ENCODE measurements at regions not wholly inside any gene's neighbourhood (a gene's known extent, or its start where the extent isn't known, plus 50 kb on each side); places are given as distances from the start of the nearest gene placed in this dataset.
A peak's percentile ranks its signal among the peaks of the same experiment; 100 is the strongest.

DNA sequence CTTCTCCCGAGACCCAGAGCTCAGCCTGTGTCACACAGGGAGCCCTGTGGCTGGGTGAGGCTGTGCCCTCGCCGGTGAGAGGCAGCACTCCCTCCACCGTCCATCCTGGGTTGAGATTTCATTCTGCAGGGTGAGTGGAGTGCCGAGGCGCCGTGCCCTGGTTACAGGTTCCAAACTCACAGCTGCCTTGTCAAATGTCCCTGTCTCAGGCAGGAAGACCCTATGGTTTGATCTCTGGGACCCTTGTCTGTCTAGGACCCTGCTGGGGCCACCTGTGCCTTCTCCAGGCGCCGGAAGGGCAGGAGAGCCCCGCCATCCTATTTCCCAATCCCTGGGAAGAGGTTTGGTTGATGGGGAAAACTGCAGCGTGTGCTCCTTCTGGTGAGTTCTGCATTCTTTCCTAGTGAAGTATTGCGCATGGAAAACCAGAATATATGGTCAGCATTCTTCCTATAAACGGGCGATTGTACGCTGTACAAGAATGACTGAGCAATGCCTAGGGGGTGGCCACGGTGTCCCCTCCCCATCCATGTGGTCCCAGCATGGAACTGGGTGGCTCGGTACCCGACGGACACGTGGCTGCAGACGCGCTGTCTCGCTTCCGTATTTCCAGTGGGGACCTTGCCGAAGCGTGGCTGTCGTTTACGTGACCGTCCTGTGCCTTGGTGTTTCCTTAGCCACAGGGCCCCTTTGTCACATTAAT is 95.9 kb upstream of the COL5A1 start:
- no peak overlapping the region for H2AFZ ChIP-seq (ENCODE audit: low read length)
- H3K14ac ChIP-seq (ENCODE audit: insufficient read length), result no peak overlapping the region
- no peak overlapping the region for H2AK5ac ChIP-seq (ENCODE audit: low read depth, low read length)
- no peaks in the 10 kb centered on the region; a peak in 1 of 4 replicates for H3K9me3 ChIP-seq (ENCODE audit: insufficient read depth in 2 of 2, low read depth in 1 of 2, low read length in 1 of 2)
- no peak overlapping the region for H3K27ac ChIP-seq (ENCODE audit: low read depth, low read length)
- DNase-seq (ENCODE audit: low read depth in 1 of 2, low spot score in 2 of 2) (no peak), FAIRE-seq (no peak)
- no peaks in the 10 kb centered on the region for H3K23me2 ChIP-seq (ENCODE audit: low read depth, low read length)
- POLR2A ChIA-PET (ENCODE audit: partially characterized antibody), result no interaction called here
- H3K36me3 ChIP-seq (ENCODE audit: control insufficient read depth in 2 of 4, insufficient read depth in 4 of 4, low read length in 3 of 4), result no peaks in the 10 kb centered on the region
- no peak overlapping the region for H4K5ac ChIP-seq (ENCODE audit: insufficient read length, low read depth, low read length)
- H3K4me3 ChIP-seq (ENCODE audit: extremely low read depth in 1 of 4, insufficient read depth in 2 of 4, low read depth in 3 of 4, low read length in 4 of 4), result no peak overlapping the region
- no peak overlapping the region for H2BK5ac ChIP-seq (ENCODE audit: low read depth, low read length)
- H3K23ac ChIP-seq (ENCODE audit: insufficient read length), result no peak overlapping the region
- no peak overlapping the region for H3K4me2 ChIP-seq (ENCODE audit: insufficient read depth in 1 of 2, low read depth in 2 of 2, low read length in 2 of 2)
- peak overlapping the region; percentile 69 for H4K91ac ChIP-seq (replicated peaks; ENCODE audit: insufficient read length, low read length)
- H4K8ac ChIP-seq (ENCODE audit: extremely low read depth, insufficient read depth, low read length), result peak overlapping the region; percentile 48; the same call in 1 of the 2 replicates
- no peak overlapping the region for H3K9ac ChIP-seq (replicated peaks in 1 of 4; ENCODE audit: extremely low read depth in 1 of 4, low read depth in 3 of 4, low read length in 3 of 4)
- 91% methylated on average over 29 of the region's 29 CpGs; no CpG with 5 or more reads in 1 of the 2 experiments for WGBS, 2 experiments (ENCODE audit: extremely low coverage in 1 of 2, insufficient coverage in 1 of 2, insufficient read length in 1 of 2, insufficient replicate concordance in 2 of 2, low coverage in 1 of 2, low lambda C conversion rate in 2 of 2, missing lambda C conversion rate in 1 of 2)
- peak overlapping the region; percentile 18 for H3K56ac ChIP-seq (replicated peaks; ENCODE audit: insufficient read length, low read depth, low read length)
- CTCF ChIA-PET (ENCODE audit: partially characterized antibody), result no interaction called here
- H2BK12ac ChIP-seq (ENCODE audit: low read depth, low read length), result peak overlapping the region; percentile 80; the same call in 1 of the 2 replicates
- H2BK120ac ChIP-seq (replicated peaks; ENCODE audit: low read depth, low read length), result no peak overlapping the region
- no peaks in the 10 kb centered on the region for H3K79me1 ChIP-seq (ENCODE audit: low read depth, low read length)
- no peaks in the 10 kb centered on the region for H3K27me3 ChIP-seq (replicated peaks in 1 of 4; ENCODE audit: control insufficient read depth in 3 of 4, extremely low read depth in 1 of 4, insufficient read depth in 3 of 4, low read length in 3 of 4)
- no peak overlapping the region for H3K4ac ChIP-seq (replicated peaks; ENCODE audit: insufficient read length, low read depth, low read length)
- peak overlapping the region; percentile 72; the same call in 1 of the 2 replicates for H2BK20ac ChIP-seq (ENCODE audit: low read length)
- no peak overlapping the region; the same call in none of the 2 replicates for H3K18ac ChIP-seq (ENCODE audit: extremely low read depth, low read length)
- H4K20me1 ChIP-seq (replicated peaks in 1 of 2; ENCODE audit: control insufficient read depth in 1 of 2, insufficient read depth in 2 of 2, low read length in 2 of 2), result no peaks in the 10 kb centered on the region
- H3K79me2 ChIP-seq (ENCODE audit: control insufficient read depth in 1 of 2, insufficient read depth in 2 of 2, low read length in 2 of 2), result no peaks in the 10 kb centered on the region
- peaks cover 3 to 8% (median 5%) of the 10 kb centered on the region in 4 experiments; a peak in 4 of 7 replicates for H3K4me1 ChIP-seq (replicated peaks in 1 of 4; ENCODE audit: control insufficient read depth in 3 of 4, insufficient read depth in 4 of 4, low read length in 3 of 4)
- H2BK15ac ChIP-seq (ENCODE audit: low read length), result no peak overlapping the region; the same call in 1 of the 2 replicates
- TF ChIP-seq PHF8 (conservative IDR thresholded peaks at IDR 0.05; ENCODE audit: low read depth, low read length) (no peak), CBX5 (IDR thresholded peaks at IDR 0.05; ENCODE audit: low read depth, low read length) (no peak), SIX5 (IDR thresholded peaks at IDR 0.05; ENCODE audit: low read depth, low read length) (no peak), SP1 (IDR thresholded peaks at IDR 0.05; ENCODE audit: low read depth, low read length) (no peak), POLR2A (IDR thresholded peaks at IDR 0.05; ENCODE audit: control extremely low read depth in 1 of 2, low read depth in 2 of 2, low read length in 2 of 2) (no peak), TBP (IDR thresholded peaks at IDR 0.05; ENCODE audit: low read depth, low read length) (no peak), JUN (IDR thresholded peaks at IDR 0.05; ENCODE audit: low read depth, low read length) (no peak), SUZ12 (IDR thresholded peaks at IDR 0.05; ENCODE audit: low read length) (no peak), SIN3A (conservative IDR thresholded peaks at IDR 0.05 in 1 of 2, IDR thresholded peaks at IDR 0.05 in 1 of 2; ENCODE audit: low read depth in 1 of 2, low read length in 2 of 2) (no peak), CBX8 (IDR thresholded peaks at IDR 0.05; ENCODE audit: borderline replicate concordance, low read depth, low read length) (no peak), TCF12 (IDR thresholded peaks at IDR 0.05; ENCODE audit: low read depth, low read length) (no peak), CTBP2 (IDR thresholded peaks at IDR 0.05; ENCODE audit: borderline replicate concordance, insufficient read depth, insufficient read length, low read length) (no peak), BRCA1 (IDR thresholded peaks at IDR 0.05; ENCODE audit: low read depth, low read length) (no peak)
- TF ChIP-seq, protein P1, sequence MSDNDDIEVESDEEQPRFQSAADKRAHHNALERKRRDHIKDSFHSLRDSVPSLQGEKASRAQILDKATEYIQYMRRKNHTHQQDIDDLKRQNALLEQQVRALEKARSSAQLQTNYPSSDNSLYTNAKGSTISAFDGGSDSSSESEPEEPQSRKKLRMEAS (IDR thresholded peaks at IDR 0.05), result no peak
